DND-41 (cell line): ENCODE measurements at regions not wholly inside any gene's neighbourhood (a gene's known extent, or its start where the extent isn't known, plus 50 kb on each side); places are given as distances from the start of the nearest gene placed in this dataset.

ENCODE experiments used
- CTCF ChIP-seq: IDR thresholded peaks from 2 replicates; pipeline ENCODE4 v1.5.1; 2012; ENCODE audit warnings: borderline replicate concordance, low read length, moderate library complexity, mild to moderate bottlenecking; ENCODE audit not compliant: poor library complexity, severe bottlenecking; ENCODE audit errors: extremely low read depth
- EZH2 ChIP-seq: IDR thresholded peaks from 3 replicates; pipeline ENCODE4 v1.6.1; 2012; ENCODE audit warnings: borderline replicate concordance, low read depth, mild to moderate bottlenecking, moderate library complexity, low read length, inconsistent platforms; ENCODE audit not compliant: severe bottlenecking

GRCh38 chr18:54043484-54044251, 180.8 kb downstream of the MBD2 start:
- TF ChIP-seq CTCF, result no peak
- no peak for TF ChIP-seq EZH2
